GM12864 (cell line): ENCODE measurements at regions not wholly inside any gene's neighbourhood (a gene's known extent, or its start where the extent isn't known, plus 50 kb on each side); places are given as distances from the start of the nearest gene placed in this dataset.
"Not testable (repeated sequence)": the region's sequence is repeated elsewhere in the genome, so short reads cannot be mapped to it uniquely, and the experiment has no call there.

Source experiments
- DNase-seq: peaks from one replicate; pipeline ENCODE4 v3.0.0-alpha.2; 2011; ENCODE audit warnings: low read depth
- H3K4me3 ChIP-seq: 2 replicates; pipeline ENCODE4 v1.5.1; 2011; ENCODE audit warnings: mild to moderate bottlenecking, low read depth, low read length, control low read depth
- TF ChIP-seq, protein P1 (sequence below): IDR thresholded peaks from 2 replicates; pipeline ENCODE4 v1.5.1; 2011; ENCODE audit warnings: low read depth, mild to moderate bottlenecking, moderate library complexity, low read length, control low read depth, inconsistent platforms; ENCODE audit errors: missing control alignments

DNA sequence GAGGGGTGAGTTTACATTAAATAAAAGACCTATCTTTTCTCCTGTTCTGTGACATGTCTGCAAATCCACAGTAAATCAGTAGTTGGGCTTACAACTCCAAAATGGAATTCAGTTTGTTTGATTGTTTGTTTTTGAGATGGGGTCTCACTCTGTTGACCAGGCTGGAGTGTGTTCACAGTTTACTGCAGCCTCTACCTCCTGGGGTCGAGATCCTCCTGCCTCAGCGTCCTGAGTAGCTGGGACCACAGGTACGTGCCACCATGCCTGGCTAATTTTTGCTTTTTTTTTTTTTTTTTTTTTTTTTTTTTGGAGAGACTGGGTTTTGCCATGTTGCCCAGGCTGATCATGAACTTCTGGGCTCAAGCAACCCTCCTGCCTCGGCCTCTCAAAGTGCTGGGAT is 63.5 kb upstream of the ADPGK start:
- no peak for DNase-seq

DNA sequence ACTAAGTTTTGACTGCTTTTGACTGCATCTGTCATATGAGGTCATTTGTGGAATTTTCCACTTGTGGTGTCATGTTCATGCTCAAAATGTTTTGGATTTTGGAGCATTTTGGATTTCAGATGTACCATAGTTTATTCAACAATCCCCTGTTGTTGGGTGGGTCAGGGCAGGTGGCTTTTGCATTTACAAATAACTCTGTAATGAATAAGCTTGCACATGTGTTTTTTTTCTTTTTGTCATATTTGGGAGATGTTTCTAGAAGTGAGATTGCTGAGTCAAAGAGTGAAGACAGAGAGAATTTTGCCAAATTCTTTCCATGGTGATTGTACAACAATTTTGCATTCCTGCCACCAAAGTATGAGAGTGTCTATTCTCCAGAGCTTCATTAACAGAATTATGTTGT is 62.4 kb upstream of the ADPGK start:
- TF ChIP-seq, protein P1, sequence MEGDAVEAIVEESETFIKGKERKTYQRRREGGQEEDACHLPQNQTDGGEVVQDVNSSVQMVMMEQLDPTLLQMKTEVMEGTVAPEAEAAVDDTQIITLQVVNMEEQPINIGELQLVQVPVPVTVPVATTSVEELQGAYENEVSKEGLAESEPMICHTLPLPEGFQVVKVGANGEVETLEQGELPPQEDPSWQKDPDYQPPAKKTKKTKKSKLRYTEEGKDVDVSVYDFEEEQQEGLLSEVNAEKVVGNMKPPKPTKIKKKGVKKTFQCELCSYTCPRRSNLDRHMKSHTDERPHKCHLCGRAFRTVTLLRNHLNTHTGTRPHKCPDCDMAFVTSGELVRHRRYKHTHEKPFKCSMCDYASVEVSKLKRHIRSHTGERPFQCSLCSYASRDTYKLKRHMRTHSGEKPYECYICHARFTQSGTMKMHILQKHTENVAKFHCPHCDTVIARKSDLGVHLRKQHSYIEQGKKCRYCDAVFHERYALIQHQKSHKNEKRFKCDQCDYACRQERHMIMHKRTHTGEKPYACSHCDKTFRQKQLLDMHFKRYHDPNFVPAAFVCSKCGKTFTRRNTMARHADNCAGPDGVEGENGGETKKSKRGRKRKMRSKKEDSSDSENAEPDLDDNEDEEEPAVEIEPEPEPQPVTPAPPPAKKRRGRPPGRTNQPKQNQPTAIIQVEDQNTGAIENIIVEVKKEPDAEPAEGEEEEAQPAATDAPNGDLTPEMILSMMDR = no peak
- no peak overlapping the region for H3K4me3 ChIP-seq
- no peak for DNase-seq

More for the DNA sequence above, 63.5 kb upstream of the ADPGK start:
- no peak overlapping the region for H3K4me3 ChIP-seq
- TF ChIP-seq, protein P1 = no peak

DNA sequence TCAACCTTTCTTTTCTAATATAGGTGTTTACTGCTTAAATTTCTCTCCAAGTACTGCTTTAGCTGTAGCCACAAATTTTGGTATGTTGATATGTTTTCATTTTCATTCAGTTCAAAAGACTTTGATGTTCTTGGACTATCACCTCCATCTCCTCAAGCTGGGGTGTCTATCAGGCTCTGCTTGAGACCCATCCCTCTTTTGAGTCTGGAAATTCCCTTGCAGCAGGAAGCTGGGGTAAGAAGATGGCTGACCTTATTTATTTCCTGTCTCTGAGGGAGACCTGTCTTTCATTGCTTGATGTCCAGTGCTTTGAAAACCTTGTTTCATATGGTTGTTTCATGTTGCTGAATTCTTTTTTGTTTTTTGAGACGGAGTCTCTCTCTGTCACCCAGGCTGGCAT is 60.5 kb upstream of the ADPGK start:
- H3K4me3 ChIP-seq = no peak overlapping the region
- TF ChIP-seq, protein P1 = no peak
- no peak for DNase-seq

DNA sequence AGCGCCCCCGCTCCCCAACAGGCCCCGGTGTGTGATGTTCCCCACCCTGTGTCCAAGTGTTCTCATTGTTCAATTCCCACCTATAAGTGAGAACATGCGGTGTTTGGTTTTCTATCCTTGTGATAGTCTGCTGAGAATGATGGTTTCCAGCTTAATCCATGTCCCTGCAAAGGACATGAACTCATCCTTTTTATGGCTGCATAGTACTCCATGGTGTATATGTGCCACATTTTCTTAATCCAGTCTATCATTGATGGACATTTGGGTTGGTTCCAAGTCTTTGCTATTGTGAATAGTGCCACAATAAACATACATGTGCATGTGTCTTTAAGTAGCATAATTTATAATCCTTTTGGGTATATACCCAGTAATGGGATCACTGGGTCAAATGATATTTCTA is 59.8 kb upstream of the ADPGK start:
- DNase-seq, H3K4me3 ChIP-seq: not testable (repeated sequence)

DNA sequence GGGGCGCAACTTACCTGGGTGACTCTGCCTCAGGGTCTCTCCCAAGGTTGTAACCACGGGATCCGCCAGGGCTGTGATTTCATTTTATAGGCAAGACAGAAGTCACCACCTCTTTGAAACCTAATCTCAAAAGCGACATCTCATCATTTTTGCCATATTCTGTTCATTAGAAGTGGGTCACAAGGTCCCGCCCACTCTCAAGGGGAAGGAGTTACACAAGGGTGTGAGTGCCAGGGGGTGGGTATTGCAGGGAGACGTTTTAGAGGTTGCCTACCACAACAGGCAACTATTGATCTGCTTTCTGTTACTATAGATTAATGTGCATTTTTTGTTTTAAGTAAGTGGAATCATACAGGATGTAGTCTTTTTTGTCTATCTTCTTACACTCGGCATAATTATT is 56.6 kb upstream of the ADPGK start:
- H3K4me3 ChIP-seq = no peak overlapping the region
- TF ChIP-seq, protein P1 = no peak
- DNase-seq = no peak

DNA sequence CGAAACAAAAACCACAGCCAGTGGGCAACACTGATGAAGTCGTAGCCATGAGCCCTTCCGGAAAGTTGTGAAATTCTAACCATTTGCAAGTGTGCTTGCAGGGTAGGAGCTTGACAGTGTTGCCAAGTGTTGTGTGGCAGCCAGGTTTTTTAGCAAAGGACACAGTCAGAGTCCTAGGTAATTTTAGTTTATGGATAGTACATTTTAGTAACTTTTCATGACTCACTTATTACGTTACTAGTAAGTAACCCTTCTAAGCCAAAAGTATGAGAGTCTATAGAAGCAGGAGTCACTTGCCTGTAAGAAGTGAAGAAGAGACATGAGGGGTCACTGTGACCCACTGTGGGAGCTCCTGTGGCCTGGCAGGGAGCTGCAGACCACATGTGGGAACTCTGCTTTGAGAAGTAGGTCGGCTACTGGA is 54.8 kb upstream of the ADPGK start:
- TF ChIP-seq, protein P1 = no peak
- DNase-seq = no peak
- H3K4me3 ChIP-seq = no peak overlapping the region

DNA sequence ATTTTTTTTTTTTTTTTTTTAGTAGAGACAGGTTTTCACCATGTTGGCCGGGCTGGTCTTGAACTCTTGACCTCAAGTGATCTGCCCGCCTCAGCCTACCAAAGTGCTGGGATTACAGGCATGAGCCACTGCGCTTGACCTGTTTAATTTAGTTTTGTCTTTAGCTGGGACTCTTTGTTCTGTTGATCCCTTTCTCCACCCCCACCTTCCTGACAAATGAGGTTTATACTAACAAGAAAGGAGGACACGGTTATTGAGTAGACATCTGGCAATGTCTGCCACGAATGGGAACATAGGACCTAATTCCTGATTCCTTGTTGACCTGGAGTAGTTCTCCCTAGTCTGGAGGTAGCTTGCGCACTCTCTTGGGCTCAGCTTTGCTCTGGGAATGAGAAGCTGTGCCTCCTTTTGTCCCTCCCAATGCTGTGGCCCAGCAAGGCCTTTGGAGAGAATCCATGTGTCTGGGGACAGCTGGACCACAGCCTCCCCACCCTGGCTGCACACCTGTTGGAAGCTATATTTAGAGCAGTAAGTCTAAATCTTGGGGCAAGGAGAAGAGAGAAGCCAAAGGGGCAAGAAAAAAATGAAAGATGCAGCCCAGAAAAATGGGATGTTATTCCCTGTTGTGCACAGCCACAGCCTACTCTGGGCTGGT is 53.2 kb upstream of the ADPGK start:
- no peak for DNase-seq
- no peak overlapping the region for H3K4me3 ChIP-seq
- TF ChIP-seq, protein P1 = no peak
